Lower leg skin (tissue), 4 donors: ENCODE measurements at regions not wholly inside any gene's neighbourhood (a gene's known extent, or its start where the extent isn't known, plus 50 kb on each side); places are given as distances from the start of the nearest gene placed in this dataset.

Experiments
- DNase-seq, 2 donors: peaks; one replicate each; pipeline ENCODE4 v3.0.0-alpha.2; 2019; ENCODE audit warnings: low spot score in 2 of 2
- H3K4me3 ChIP-seq: fragments of 200-600 bp; sonication (generic); 2 replicates; pipeline ENCODE4 v1.5.1; 2017; ENCODE audit warnings: mild to moderate bottlenecking, low read depth; ENCODE audit not compliant: poor library complexity, severe bottlenecking
- CTCF ChIP-seq, 3 donors: fragments of 450-650 bp; IDR thresholded peaks; one replicate each; pipeline ENCODE4 v1.5.1; 2016; ENCODE audit warnings: antibody characterized with exemption in 3 of 3, mild to moderate bottlenecking in 3 of 3, moderate library complexity in 2 of 3
- POLR2A ChIP-seq, 2 donors: fragments of 450-650 bp; IDR thresholded peaks; one replicate each; pipeline ENCODE4 v1.6.1; 2016 to 2017; ENCODE audit warnings: antibody characterized with exemption in 2 of 2, mild to moderate bottlenecking in 1 of 2, moderate library complexity in 1 of 2
- WGBS, 2 donors: methylation state at CpG; one replicate each; pipeline ENCODE4 v1.1.5; 2018; 5-methylcytosine and 5-hydroxymethylcytosine counted together
- intact Hi-C: fragments of 100-400 bp; cut with DNase I; formaldehyde crosslinking; loops from one replicate; pipeline ENCODE4 v1.15.0; 2023; ENCODE audit warnings: low total_unique reads

GRCh38 chr22:27024982-27025381 lies 367.6 kb downstream of the MIAT start:
- intact Hi-C loops = no loop called here
- H3K4me3 ChIP-seq = no peak overlapping the region
- WGBS, 2 donors = 48 to 70% methylated on average over 1 of the region's 1 CpG
- no peak for TF ChIP-seq CTCF (IDR thresholded peaks at IDR 0.05)
- TF ChIP-seq POLR2A (IDR thresholded peaks at IDR 0.05) = no peak
- DNase-seq = no peak

GRCh38 chr22:27028093-27028492 lies 370.7 kb downstream of the MIAT start:
- no peak overlapping the region for H3K4me3 ChIP-seq
- no peak for DNase-seq
- 60 to 84% methylated on average over 3 of the region's 3 CpGs for WGBS, 2 donors
- no peak for TF ChIP-seq POLR2A (IDR thresholded peaks at IDR 0.05)
- TF ChIP-seq CTCF (IDR thresholded peaks at IDR 0.05) = no peak
- intact Hi-C loops = no loop called here

GRCh38 chr22:27029584-27030130 lies 372.3 kb downstream of the MIAT start:
- intact Hi-C loops = no loop called here

GRCh38 chr22:27032091-27032761 lies 374.8 kb downstream of the MIAT start:
- no peak for TF ChIP-seq CTCF (IDR thresholded peaks at IDR 0.05)
- no peak for TF ChIP-seq POLR2A (IDR thresholded peaks at IDR 0.05)
- H3K4me3 ChIP-seq = no peak overlapping the region
- no peak for DNase-seq
- WGBS, 2 donors = 39 to 41% methylated on average over 15 to 18 of the region's 29 CpGs
- intact Hi-C loops = no loop called here

More at GRCh38 chr22:27029584-27030130, 372.3 kb downstream of the MIAT start:
- TF ChIP-seq POLR2A (IDR thresholded peaks at IDR 0.05) (no peak), CTCF (IDR thresholded peaks at IDR 0.05) (no peak)
- WGBS, 2 donors = 78 to 100% methylated on average over 1 of the region's 1 CpG
- H3K4me3 ChIP-seq = no peak overlapping the region
- no peak for DNase-seq

GRCh38 chr22:27041745-27042310 lies 384.4 kb downstream of the MIAT start:
- H3K4me3 ChIP-seq = no peak overlapping the region
- WGBS, 2 donors = 85 to 86% methylated on average over 14 of the region's 14 CpGs
- no peak for DNase-seq
- no peak for TF ChIP-seq CTCF (IDR thresholded peaks at IDR 0.05)
- no peak for TF ChIP-seq POLR2A (IDR thresholded peaks at IDR 0.05)
- intact Hi-C loops = no loop called here
